ENCODE measurements at regions not wholly inside any gene's neighbourhood (a gene's known extent, or its start where the extent isn't known, plus 50 kb on each side); places are given as distances from the start of the nearest gene placed in this dataset.
A peak's percentile ranks its signal among the peaks of the same experiment; 100 is the strongest.

DNA sequence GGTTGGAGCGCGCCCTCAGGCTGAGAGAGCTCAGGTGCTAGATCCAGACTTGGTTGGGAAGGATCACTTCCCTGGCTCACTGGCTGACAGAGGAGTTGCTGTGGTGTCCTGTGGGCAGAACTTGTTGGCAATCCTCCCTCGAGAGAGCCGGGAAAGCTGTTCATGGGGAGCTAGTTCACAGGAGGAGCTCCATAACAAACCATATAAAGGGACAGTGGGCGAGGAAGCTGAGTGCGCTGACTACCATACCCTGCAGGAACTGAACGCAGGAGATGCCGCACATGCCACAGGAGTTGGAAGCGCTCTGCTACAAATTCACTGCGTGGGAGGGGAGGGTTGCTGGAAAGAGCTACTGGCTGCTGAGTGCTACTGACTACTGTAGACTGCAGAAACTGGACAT is 243.2 kb downstream of the OGFRL1 start:
- no peak for DNase-seq

DNA sequence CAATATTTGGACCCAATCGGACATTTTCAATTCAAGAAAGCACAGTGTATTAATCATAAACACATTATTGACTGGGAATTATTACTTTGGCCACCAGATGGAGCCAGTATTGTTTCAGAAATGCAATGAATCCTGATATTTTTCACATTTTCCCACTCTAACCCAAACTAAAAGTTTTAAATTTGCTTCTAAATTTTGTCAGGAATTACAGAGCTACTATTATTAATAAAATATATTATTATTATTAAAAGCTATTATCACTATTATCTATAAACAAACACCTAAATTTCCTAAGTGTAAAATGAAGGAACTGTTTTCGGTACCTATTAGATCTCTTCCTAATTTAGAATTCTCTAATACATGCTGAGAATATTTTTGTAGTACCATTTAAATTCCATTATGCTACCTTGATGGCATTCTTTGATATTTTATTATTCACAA is 245.3 kb downstream of the OGFRL1 start:
- peak in 1 of 2 experiments; percentile 16 for DNase-seq

DNA sequence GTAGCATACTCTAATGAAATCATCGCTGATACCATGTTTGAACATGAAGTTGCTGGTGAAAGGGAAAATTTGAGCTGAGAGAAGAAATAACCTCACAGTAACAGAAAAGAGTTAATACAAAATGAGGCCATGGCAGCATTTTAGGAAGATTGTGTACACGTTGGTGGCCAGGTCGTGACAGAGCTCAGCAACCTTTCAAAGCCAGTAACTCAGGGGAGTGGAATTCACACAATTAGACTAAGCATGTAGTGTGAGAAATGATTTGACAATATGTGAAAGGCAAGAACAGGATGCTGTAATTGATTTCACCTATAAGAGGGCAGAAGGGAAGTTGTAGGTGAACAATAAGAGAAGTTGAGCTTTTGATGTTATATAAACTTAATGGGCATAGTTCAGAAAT is 246.3 kb downstream of the OGFRL1 start:
- no peak for DNase-seq

DNA sequence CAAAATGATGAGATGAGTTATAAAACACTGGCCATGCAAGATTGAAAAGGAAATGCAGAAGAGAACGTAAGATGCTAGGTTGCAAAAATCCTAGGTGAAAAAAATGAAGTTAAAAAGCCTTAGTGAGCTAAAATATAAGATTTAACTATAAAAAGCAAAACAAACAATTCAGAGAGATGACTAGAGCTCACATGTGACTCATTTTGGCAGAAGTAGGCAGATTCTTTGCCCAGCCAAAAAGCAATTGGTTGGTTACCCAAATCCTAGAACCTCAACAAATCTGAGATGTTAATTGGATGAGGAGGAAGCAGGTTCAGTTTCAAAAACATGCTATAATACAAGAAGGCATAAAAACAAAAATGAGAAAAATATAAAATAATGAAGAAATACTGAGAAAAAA is 249.1 kb downstream of the OGFRL1 start:
- no peak for DNase-seq

DNA sequence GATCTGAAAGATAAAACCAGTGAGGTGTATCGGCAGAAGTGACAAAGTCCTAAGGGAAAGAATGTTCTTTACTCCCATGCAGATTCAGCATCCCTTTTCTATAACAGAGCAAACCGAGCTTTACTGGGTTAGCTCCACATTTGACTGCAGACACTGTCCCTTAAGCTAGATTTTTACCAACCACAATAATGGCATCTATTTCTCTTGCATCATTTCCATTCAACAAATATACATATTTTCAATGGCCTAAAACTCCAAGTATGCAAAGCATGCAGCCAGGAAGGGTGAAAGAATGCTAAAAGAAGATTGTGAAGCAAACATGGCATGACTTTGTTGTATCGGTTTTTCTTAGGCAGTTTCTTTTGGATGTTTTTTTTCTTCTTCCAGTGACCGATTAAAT is 255.4 kb downstream of the OGFRL1 start:
- no peak for DNase-seq

DNA sequence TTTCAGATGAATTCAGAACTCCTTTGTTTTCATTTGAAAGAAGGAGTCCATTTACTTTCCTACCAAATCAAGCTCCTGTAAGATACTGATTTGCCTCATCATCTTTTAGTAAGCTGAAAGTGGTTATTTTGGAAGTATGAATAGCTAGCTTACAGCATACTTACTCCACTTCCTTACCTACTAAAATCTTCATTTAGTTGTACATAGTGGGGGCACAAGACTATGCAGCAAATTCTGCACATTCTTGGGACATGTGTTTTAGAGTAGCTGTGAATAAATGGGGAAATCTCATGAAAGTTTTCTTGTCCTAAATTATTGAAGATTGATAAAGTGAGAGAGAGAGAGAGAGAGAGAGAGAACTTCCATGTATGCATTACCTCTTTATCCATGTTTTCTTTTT is 256.3 kb downstream of the OGFRL1 start:
- DNase-seq, result no peak

DNA sequence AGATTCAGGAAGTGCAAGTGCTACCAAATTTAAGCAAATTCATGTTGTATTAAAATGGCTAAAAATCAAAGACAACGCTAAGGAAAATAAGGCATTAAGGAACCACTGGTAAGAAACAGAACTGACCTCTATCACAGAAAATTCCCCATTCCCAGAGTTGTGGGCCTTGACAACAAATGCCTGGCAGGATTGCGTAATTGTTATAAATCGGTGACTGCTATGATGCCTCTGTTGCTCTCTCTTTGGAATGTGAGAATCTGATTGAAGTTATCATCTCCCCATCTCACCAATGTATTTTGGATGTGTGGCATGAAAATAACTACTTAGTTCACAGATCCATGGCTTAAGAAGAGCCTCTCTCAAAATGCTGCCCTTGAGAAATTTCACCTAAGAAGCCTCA is 257.3 kb downstream of the OGFRL1 start:
- DNase-seq, result no peak

DNA sequence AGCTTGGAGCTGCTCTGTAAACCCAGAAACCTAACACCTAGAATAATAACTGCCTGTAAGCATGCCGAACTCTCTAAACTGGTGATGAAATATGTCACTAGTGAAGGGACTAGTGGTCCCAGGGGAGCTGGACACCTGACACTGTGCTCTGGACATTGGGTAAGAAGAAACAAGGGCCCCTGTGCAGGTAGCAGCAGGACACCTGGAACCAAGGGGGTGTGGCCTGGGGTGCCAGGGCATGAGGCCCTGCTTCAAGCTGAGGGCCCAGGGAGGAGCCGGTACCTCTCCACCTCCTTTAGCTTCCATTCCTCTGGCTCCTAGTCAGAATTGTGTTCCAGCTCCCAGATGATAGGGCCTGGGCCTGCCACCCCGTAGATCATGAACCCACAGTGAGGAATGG is 263.2 kb downstream of the OGFRL1 start:
- DNase-seq, result no peak

DNA sequence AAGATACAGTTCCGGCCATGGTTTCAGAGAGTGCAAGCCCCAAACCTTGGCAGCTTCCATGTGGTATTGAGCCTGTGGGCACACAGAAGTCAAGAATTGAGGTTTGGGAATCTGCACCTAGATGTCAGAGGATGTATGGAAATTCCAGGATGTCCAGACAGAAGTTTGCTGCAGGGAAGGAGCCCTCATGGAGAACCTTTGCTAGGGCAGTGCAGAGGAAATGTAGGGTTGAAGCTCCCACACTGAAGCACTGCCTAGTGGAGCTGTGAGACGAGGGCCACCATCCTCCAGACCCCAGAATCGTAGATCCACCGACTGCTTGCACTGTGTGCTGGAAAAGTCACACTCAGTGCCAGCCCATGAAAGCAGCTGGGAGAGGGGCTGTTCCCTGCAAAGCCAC is 267.5 kb downstream of the OGFRL1 start:
- DNase-seq, result no peak

DNA sequence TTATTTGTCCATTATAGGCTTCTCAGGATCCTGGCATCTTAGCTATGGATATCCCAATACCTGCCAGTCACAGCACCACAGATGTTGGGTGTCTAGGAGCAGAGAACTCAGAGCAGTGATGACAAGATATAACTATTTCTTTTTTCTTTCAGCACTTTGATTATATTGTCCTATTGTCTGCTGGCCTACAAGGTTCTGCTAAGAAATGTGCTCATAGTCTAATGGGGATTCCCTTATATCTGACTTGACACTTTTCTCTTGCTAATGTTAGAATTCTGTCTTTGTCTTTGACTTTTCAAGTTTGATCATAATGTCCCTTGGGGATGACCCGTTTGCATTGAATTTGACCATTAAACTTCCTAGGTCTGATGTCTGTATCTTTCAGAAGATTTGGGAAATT is 270.4 kb downstream of the OGFRL1 start:
- no peak for DNase-seq

DNA sequence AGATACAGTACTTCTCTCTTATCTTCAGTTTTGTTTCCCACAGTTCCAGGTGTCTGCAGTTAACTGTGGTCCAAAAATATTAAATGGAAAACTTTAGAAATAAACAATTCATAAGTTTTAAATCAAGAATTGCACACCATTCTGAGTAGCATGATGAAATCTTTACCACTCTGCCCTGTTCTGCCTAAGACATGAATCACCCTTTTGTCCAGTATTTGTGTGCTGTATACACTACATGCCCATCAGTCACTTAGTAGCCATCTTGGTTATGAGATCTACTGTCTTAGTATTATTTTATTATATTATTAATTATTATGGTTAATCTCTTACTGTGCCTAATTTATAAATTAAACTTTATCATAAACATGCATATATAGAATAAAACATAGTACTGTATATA is 279.0 kb downstream of the OGFRL1 start:
- DNase-seq, result no peak

DNA sequence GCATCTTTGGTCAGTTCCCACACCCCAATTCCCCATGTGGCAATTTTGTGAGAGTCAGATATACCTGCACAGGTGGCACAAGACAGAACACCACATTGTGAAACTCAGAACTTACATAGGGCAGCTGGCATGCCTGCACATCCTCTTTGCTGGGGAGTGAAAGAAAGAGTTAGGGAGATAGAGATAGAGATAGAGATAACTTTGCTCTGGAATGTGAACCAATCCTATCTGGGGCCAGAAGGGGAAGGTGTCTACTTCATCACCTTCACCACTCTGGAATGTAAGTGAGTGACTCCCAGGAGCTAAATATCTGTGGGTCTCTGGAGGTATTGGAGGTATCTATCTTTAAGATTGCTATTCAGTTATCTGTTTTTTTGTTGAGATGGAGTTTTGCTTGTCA is 289.2 kb downstream of the OGFRL1 start:
- no peak for DNase-seq

DNA sequence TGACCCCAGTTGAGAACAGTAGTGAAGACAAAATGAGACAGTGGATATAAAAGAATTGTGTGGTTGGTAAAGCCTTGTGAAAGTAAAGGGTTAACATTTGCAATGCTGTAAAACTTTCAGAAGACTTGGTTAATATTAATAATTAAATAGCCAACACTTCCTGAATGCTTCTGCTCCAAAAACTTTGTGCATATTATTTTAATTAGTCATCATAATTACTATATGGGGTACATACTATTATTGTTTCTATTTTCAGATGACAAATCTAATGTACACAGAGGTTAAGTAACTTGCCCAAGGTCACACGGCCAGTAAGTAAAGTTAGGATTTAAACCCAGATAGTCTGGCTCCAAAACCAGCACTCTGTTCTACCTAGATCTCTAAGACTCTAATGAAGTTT is 291.3 kb downstream of the OGFRL1 start:
- DNase-seq, result no peak

DNA sequence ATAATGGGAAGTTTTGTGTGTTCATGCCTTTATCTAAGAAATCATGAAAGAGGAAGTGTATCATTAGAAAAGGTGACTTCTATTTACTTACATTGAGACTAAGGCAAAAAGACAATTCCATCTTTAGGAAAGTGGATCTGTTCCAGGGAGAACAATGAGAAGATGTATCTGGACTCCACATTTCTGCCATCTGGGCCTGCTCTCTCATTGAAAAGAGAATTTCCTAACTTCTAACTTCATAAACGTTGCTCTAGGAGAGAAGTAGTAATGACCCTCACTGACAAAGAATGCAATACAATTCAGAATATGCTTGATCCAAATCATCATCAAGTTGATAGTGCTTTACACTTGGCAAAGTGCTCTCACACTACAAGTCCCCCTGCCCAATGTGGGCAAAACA is 294.2 kb downstream of the OGFRL1 start:
- DNase-seq, result no peak

DNA sequence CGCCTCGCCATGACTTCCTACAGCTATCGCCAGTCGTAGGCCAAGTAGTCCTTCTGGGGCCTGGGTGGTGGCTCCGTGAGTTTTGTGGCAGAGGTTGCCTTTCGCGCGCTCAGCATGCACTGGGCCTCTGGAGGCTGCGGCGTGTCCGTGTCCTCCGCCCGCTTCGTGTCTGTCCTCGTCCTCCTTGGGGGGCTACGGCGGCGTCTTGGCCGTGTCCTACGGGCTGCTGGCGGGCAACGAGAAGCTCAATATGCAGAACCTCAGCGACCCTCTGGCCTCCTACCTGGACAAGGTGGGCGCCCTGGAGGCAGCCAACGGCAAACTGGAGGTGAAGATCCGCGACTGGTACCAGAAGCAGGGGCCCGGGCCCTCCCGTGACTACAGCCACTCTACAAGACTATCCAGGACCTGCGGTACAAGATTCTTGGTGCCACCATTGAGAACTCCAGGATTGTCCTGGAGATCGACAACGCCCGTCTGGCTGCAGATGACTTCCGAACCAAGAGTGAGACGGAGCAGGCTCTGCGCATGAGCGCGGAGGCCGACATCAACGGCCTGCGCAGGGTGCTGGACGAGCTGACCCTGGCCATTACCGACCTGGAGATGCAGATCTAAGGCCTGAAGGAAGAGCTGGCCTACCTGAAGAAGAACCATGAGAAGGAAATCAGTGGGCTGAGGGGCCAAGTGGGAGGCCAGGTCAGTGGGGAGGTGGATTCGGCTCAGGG is 296.3 kb downstream of the OGFRL1 start:
- no peak for DNase-seq

DNA sequence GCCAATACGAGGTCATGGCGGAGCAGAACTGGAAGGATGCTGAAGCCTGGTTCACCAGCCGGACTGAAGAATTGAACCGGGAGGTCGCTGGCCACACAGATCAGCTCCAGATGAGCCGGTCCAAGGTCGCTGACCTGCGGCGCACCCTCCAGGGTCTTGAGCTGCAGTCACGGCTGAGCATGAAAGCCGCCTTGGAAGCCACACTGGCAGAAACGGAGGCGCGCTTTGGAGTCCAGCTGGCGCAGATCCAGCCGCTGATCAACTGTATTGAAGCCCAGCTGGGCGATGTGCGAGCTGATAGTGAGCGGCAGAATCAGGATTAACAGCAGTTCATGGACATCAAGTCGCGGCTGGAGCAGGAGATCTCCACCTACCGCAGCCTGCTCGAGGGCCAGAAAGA is 296.9 kb downstream of the OGFRL1 start:
- no peak for DNase-seq

DNA sequence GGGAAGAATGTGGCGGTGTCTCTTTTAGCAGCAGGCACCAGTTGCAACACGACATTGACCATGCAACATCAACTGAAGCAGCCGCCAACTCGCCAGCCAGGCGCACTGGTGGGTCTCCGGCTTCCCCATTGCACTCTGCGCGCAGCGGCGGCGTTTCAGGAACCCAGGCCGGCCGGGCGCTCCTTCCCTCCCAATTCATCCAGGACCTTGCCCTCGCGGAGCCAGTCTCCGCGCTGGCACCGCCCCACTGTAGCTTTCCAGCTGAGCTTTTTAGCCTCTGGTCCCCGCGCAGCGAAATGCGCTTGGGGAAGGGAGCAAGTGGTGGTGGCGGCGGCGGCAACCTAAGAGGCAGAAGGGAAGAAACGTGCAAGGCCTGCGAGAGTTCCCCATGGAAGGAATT is 297.9 kb upstream of the RIMS1 start:
- no peak for DNase-seq

DNA sequence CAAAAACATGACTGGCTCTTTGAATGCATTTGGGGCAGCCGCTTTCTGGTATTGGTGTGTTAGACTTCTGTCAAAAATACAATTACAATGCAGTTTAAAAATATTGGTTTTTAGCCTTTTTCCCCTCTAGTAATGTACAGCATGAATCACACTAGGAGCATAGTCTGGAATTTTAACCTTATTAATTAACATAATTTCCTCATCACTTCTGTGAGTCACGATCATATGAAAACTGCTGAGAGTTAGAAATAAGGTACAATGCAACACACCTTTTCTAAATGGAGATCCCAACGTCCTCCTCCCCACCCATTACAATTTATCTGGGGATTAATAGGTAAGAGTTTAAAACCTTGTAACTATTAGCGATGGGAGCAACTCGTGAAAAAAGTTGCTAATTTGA is 297.1 kb upstream of the RIMS1 start:
- DNase-seq, result no peak

DNA sequence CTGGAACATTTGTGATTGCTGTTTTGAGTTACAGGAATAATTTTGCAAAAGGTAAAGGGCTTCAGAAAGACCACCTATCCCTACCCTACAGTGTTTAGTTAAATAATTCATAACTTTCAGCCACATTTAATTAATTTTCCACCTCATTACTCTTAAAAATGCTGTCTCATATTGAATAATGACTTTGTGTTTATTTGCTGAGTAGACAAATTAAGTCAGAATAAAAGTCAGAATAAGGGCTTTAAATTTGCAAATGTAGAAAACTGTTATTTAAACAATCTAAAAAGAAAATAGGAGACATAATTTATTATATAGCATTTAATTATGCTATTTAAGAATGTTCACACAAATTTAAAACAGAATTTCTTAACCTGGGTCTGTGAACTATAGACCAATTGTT is 293.7 kb upstream of the RIMS1 start:
- DNase-seq, result no peak

DNA sequence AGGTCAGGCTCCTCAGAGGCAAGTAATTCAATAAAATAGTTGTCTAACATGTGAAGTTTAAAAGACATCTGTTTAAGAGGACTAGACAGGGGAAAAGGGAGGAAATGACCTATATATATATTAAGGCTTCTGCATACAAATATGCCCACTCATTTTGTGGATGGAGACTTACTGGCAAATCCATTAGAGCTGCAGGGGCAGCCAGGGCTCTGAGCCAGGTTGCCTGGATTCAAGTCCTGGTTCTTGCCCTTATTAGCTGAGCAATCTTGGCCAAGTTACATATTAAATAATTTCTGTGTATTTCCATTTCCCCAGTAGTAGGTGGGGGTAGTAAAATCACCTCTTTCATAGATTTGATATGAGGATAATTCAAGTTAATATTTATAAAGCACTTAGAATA is 287.0 kb upstream of the RIMS1 start:
- DNase-seq, result no peak

DNA sequence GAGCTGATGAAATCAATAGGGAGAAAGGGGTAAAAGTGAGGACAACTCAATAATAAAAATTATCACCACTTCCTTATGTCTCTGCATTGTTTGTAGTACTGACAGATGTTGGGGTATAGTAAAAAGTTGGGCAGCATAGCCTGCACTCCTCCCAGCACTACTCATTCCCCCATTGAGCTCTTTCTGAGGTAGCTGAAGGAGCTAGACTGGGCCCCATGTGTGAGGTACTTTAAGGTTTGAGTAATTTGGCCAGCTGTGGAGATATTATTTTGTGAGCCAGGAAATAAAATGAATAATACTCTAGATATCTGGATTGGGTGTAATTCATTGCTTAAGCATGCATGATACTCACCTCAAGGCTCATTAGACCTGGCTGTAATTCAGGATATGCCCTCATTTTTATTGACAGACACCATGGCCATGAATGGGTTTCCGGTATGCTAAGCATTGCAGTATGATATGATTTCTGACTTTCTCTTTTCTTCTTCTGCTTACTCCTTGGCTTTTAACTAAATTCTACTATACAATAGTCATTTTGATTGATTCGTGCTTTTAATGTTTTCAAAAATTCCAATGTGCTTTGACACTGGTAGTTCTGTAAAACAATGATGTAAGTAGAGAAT is 283.9 kb upstream of the RIMS1 start:
- no peak for DNase-seq

DNA sequence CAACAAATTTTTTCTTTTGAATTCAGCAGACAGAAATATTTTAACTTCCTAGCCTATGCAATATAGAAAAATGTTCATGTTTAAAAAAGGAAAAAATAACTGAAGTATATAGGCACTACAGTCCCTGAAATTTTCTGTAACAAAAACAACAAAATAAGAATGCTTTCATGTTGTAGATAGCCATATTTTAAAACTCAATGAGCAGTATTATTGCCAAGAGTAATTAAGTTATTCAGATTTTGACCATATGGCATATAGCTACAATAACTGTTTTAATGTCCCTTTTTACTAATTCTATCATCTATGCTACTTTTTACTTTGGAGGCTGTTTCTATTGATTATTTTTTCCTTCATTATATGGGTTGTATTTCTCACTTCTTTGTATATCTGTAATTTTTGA is 283.3 kb upstream of the RIMS1 start:
- DNase-seq, result no peak

DNA sequence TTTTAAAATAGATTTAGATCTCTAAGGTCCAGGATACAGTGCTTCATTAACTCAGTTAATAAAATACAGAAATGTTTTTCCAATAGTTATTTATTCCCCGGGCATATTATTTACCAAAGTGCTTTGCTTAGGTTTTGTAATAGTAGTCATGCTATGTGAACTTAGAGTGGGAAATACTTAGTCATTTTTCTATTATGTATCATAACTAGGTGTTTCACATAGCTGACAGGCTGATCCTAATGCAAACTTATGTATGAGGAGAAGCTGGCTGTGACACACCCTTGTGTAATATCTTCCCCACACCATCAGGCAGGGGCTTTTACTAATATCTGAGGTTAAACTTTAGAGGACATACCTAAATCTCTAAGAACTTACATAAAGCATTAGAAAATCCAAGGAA is 277.7 kb upstream of the RIMS1 start:
- no peak for DNase-seq

DNA sequence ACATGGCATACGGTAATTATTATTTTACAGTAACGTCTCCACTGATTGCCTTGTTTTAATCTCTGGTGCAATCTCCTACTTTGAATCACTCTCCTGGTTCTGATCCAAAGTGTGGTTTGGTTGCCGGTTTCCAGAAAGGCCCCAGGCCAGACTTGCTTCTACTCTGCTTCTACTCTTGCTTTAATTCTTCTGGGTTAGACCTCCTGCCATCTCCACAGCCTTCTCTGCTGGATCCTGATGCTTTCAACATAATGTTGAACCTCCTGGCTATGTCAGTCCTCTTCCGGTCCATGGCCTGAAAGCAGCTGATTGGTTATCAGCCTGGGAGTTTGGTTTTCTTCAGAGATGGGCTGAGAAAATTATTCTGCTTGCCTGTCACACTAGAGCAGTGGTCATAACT is 266.5 kb upstream of the RIMS1 start:
- no peak for DNase-seq

DNA sequence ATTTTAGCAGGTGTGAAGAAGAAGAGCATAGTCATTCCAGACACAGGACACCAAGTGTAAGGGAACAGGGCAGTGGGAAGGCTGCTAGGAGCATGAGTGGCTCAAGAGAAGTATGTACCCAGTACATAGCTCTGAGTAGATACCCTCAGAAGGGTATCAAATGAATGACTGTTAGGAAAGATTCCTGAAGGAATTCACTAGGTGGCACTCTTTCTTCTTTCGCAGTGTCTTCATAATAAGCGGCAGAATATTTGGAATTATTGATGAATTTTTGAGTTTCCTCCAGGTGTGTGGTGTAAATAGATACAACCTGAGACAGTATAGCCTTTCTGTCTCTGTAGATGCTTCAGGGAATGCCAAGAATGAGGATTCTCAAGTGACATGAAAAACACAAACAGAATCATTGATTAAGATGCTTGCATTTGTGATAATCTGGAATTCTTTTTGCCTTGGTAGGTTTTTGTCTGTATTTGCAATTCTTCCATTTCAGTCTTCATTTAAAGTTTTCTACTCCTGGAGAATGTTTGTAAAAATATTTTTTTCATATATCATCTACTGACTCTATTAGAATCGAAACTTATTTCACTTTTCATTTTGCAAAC is 264.3 kb upstream of the RIMS1 start:
- DNase-seq, result peak; percentile 12 to 40
